Ectodermal cell (in vitro differentiated cells): ENCODE measurements at regions not wholly inside any gene's neighbourhood (a gene's known extent, or its start where the extent isn't known, plus 50 kb on each side); places are given as distances from the start of the nearest gene placed in this dataset.

Experiments used
- H3K27ac ChIP-seq: 2 replicates; pipeline ENCODE4 v1.7.0; 2013; ENCODE audit warnings: mild to moderate bottlenecking, low read depth, low read length; ENCODE audit not compliant: insufficient read depth, poor library complexity, severe bottlenecking
- H3K27me3 ChIP-seq: 2 replicates; pipeline ENCODE4 v1.7.0; 2013; ENCODE audit warnings: mild to moderate bottlenecking, low read length; ENCODE audit not compliant: insufficient read depth, control insufficient read depth, poor library complexity, severe bottlenecking
- H3K36me3 ChIP-seq: one replicate; pipeline ENCODE4 v1.7.0; 2013; ENCODE audit warnings: low read length; ENCODE audit not compliant: control insufficient read depth, insufficient read depth
- H3K4me1 ChIP-seq: one replicate; pipeline ENCODE4 v1.7.0; 2013; ENCODE audit warnings: low read length; ENCODE audit not compliant: control insufficient read depth, insufficient read depth
- H3K4me3 ChIP-seq: 2 replicates; pipeline ENCODE4 v1.7.0; 2013; ENCODE audit warnings: low read depth, low read length, control low read depth; ENCODE audit not compliant: insufficient read depth
- H3K9me3 ChIP-seq: 2 replicates; pipeline ENCODE4 v1.7.0; 2013; ENCODE audit warnings: mild to moderate bottlenecking, low read length, moderate library complexity; ENCODE audit not compliant: control insufficient read depth
- WGBS, 2 experiments: methylation state at CpG; one replicate each; pipeline ENCODE4 v1.1.7; 2013; ENCODE audit warnings: missing lambda C conversion rate in 2 of 2; 5-methylcytosine and 5-hydroxymethylcytosine counted together

DNA sequence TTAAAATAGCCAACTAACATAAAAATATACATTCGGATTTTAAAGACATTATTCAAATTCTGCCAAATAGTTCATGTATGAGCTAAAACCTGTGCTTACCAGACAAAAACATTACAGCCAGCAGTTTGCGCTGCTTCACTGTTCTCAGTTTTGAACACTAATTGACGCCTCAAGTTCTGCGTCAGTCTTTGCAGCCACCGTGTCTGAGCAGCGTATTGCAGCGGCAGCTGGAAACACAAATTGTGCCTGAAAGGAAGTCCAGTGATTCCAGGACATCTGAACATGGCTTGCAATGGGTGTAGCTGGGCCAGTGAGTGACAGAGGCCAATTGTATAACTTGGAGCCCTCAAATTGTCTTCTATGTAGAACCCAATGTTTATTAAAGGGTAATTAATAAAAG lies 267.6 kb downstream of the TFCP2L1 start:
- Histone ChIP-seq H3K9me3 (no peaks in the 10 kb centered on the region), H3K36me3 (no peaks in the 10 kb centered on the region), H3K4me3 (no peak overlapping the region), H3K27me3 (no peaks in the 10 kb centered on the region), H3K4me1 (peaks cover 8% of the 10 kb centered on the region), H3K27ac (no peak overlapping the region)
- 86 to 89% methylated on average over 7 of the region's 7 CpGs for WGBS, 2 experiments

GRCh38 chr2:121018136-121019061 lies 266.6 kb downstream of the TFCP2L1 start:
- no peaks in the 10 kb centered on the region for H3K9me3 ChIP-seq
- H3K36me3 ChIP-seq = no peaks in the 10 kb centered on the region
- no peak overlapping the region for H3K27ac ChIP-seq
- no peaks in the 10 kb centered on the region for H3K27me3 ChIP-seq
- WGBS, 2 experiments = 82% methylated on average over 45 of the region's 45 CpGs
- H3K4me3 ChIP-seq = no peak overlapping the region
- H3K4me1 ChIP-seq = peaks cover 8% of the 10 kb centered on the region

- Histone ChIP-seq H3K27me3 (no peaks in the 10 kb centered on the region), H3K4me3 (no peak overlapping the region), H3K4me1 (peaks cover 8% of the 10 kb centered on the region), H3K36me3 (no peaks in the 10 kb centered on the region), H3K9me3 (no peaks in the 10 kb centered on the region), H3K27ac (no peak overlapping the region)
- WGBS, 2 experiments = 51 to 54% methylated on average over 12 of the region's 12 CpGs
These were observed 265.9 kb downstream of the TFCP2L1 start for GRCh38 chr2:121019071-121019470.

DNA sequence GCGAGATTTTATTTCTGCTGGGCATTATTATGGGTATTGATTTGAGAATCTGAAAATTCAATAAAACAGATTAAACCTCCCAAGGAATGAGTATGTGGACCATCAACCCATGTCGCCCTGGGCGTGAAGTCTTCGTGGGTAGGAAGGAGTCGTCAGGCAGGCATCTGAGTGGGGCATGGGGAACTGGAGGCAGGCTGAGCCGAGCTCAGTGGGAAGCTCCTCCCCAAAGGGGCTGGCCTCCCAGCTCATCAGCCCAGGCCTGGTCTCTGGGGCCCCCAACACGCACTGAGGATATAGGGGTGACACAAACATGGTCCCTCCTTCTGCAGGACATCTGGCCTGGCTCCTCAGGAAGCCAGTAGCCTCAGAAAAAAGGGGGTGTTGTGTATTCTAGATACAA lies 265.2 kb downstream of the TFCP2L1 start:
- WGBS, 2 experiments = 81 to 87% methylated on average over 7 of the region's 7 CpGs
- peaks cover 8% of the 10 kb centered on the region for H3K4me1 ChIP-seq
- no peaks in the 10 kb centered on the region for H3K9me3 ChIP-seq
- H3K27ac ChIP-seq = no peak overlapping the region
- H3K27me3 ChIP-seq = no peaks in the 10 kb centered on the region
- H3K36me3 ChIP-seq = no peaks in the 10 kb centered on the region
- no peak overlapping the region for H3K4me3 ChIP-seq

DNA sequence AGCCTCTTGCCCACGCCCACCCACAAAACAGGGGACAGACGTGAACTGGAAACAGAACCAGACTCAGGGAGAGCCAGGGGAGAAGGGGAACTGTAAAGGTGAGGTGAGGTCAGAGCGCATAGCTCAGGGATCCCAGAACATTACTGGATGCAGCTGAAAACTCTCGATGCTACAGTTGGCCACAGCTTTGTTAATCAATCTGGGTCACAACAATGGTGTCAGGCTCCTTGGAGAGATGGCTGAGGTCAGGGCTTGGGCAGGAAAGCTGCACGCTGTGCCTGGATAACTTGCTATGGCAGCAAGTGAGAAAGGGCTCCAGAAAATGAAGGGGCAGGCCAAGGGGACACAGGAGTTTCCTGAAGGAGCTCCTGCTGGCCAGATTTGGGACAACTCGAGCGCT lies 263.3 kb downstream of the TFCP2L1 start:
- peaks cover 8% of the 10 kb centered on the region for H3K4me1 ChIP-seq
- H3K9me3 ChIP-seq = no peaks in the 10 kb centered on the region
- H3K27ac ChIP-seq = no peak overlapping the region
- no peak overlapping the region for H3K4me3 ChIP-seq
- H3K36me3 ChIP-seq = no peaks in the 10 kb centered on the region
- H3K27me3 ChIP-seq = no peaks in the 10 kb centered on the region
- WGBS, 2 experiments = 69 to 83% methylated on average over 7 of the region's 7 CpGs

DNA sequence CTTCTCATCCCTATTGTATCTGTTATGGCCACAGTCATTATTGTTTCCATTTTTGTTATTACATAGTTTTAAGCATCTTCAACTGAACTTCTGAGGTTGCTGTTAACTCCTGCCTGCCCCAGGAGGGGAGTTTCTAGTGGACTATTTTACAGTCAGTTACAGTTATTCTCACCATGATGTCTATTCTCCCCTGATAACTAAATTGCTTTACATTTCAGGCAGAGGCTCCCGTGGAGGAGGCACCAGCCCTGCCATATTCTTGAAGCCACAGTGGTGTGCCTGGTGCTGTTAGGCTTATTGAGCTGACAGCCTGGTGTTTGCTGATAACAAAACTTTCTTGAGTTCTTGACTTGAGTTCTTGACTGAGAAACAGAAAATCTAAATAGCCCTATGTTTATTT lies 256.4 kb downstream of the TFCP2L1 start:
- Histone ChIP-seq H3K4me3 (no peak overlapping the region), H3K9me3 (no peaks in the 10 kb centered on the region), H3K27ac (no peak overlapping the region), H3K4me1 (no peaks in the 10 kb centered on the region), H3K36me3 (no peaks in the 10 kb centered on the region), H3K27me3 (peaks cover 8% of the 10 kb centered on the region)
- WGBS, 2 experiments = 77 to 80% methylated on average over 1 of the region's 1 CpG

DNA sequence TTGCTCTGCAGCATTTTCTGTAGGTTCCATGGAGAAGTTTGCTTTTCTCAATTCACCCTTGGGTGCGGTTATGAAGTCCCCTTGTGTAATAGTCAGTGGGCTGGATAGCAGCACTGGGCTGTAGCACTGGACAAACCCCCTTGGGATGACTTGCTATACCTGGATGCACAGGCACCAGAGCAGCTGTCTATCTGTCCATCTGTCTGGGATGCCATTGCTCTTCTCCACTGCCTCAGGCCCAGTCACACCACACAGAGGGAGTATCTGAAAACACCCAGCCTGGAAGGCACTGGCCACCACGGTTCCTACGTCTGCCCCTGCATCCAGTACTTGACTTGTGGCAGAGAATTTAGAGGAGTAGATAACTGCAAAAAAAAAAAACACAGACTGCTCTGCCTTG lies 254.5 kb downstream of the TFCP2L1 start:
- Histone ChIP-seq H3K27ac (no peak overlapping the region), H3K4me1 (no peaks in the 10 kb centered on the region), H3K9me3 (no peaks in the 10 kb centered on the region), H3K27me3 (peaks cover 9% of the 10 kb centered on the region), H3K36me3 (no peaks in the 10 kb centered on the region), H3K4me3 (no peak overlapping the region)
- 77 to 79% methylated on average over 3 of the region's 3 CpGs for WGBS, 2 experiments

- Histone ChIP-seq H3K4me3 (no peak overlapping the region), H3K9me3 (no peaks in the 10 kb centered on the region), H3K4me1 (no peaks in the 10 kb centered on the region), H3K36me3 (no peaks in the 10 kb centered on the region), H3K27me3 (peaks cover 9% of the 10 kb centered on the region), H3K27ac (no peak overlapping the region)
- 95 to 97% methylated on average over 12 of the region's 12 CpGs for WGBS, 2 experiments
These were observed 253.2 kb downstream of the TFCP2L1 start for GRCh38 chr2:121031568-121032340.

GRCh38 chr2:121033461-121033996 lies 251.5 kb downstream of the TFCP2L1 start:
- no peaks in the 10 kb centered on the region for H3K4me1 ChIP-seq
- no peak overlapping the region for H3K27ac ChIP-seq
- no peaks in the 10 kb centered on the region for H3K9me3 ChIP-seq
- no peaks in the 10 kb centered on the region for H3K36me3 ChIP-seq
- 94% methylated on average over 7 of the region's 7 CpGs for WGBS, 2 experiments
- H3K27me3 ChIP-seq = peaks cover 9% of the 10 kb centered on the region
- H3K4me3 ChIP-seq = no peak overlapping the region

DNA sequence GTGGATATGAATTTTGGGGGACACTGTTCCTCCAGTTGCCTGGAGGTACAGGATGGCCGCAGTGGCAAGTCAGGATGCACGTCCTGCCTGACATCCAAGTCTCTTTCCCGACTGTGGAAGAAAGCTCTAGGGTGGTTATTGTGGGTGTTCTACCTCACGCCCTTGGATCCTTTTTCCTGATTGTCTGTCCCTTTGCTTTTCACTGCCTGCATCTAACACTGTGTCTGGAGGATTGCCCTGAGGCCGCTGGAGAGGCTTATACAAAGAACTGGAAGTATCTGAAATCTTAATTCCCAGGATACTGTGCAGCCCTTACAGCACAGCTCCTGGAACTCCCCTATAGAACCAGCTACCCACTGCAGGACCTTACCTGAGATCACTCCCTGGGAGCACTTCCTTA lies 250.5 kb downstream of the TFCP2L1 start:
- WGBS, 2 experiments = 95 to 97% methylated on average over 5 of the region's 5 CpGs
- no peaks in the 10 kb centered on the region for H3K4me1 ChIP-seq
- no peaks in the 10 kb centered on the region for H3K9me3 ChIP-seq
- H3K27ac ChIP-seq = no peak overlapping the region
- peaks cover 9% of the 10 kb centered on the region for H3K27me3 ChIP-seq
- H3K4me3 ChIP-seq = no peak overlapping the region
- H3K36me3 ChIP-seq = no peaks in the 10 kb centered on the region
